ENCODE measurements at regions not wholly inside any gene's neighbourhood (a gene's known extent, or its start where the extent isn't known, plus 50 kb on each side); places are given as distances from the start of the nearest gene placed in this dataset.

GRCh38 chr4:63742882-63743281 lies 666.4 kb downstream of the TECRL start:
- Histone ChIP-seq H3K27ac (ENCODE audit: low read depth, low read length) (no peak overlapping the region), H3F3A (ENCODE audit: control insufficient read depth, insufficient read depth) (no peaks in the 10 kb centered on the region), H4K20me1 (ENCODE audit: control insufficient read depth, insufficient read depth, low read depth, low read length) (no peaks in the 10 kb centered on the region), H3K27me3 (ENCODE audit: control insufficient read depth, low read length) (no peaks in the 10 kb centered on the region), H3K4me2 (ENCODE audit: low read length) (no peak overlapping the region), H3K4me1 (ENCODE audit: control insufficient read depth, low read length) (no peaks in the 10 kb centered on the region), H3K4me3 (ENCODE audit: low read length) (no peak overlapping the region), H3K9me3 (ENCODE audit: control insufficient read depth, insufficient read depth, low read length) (no peaks in the 10 kb centered on the region), H3K79me2 (ENCODE audit: control insufficient read depth, low read length) (no peaks in the 10 kb centered on the region), H3K36me3 (ENCODE audit: control insufficient read depth, low read length) (no peaks in the 10 kb centered on the region), H3K9me2 (replicated peaks; ENCODE audit: control insufficient read depth, low read length) (no peaks in the 10 kb centered on the region)
- TF ChIP-seq, protein P1, sequence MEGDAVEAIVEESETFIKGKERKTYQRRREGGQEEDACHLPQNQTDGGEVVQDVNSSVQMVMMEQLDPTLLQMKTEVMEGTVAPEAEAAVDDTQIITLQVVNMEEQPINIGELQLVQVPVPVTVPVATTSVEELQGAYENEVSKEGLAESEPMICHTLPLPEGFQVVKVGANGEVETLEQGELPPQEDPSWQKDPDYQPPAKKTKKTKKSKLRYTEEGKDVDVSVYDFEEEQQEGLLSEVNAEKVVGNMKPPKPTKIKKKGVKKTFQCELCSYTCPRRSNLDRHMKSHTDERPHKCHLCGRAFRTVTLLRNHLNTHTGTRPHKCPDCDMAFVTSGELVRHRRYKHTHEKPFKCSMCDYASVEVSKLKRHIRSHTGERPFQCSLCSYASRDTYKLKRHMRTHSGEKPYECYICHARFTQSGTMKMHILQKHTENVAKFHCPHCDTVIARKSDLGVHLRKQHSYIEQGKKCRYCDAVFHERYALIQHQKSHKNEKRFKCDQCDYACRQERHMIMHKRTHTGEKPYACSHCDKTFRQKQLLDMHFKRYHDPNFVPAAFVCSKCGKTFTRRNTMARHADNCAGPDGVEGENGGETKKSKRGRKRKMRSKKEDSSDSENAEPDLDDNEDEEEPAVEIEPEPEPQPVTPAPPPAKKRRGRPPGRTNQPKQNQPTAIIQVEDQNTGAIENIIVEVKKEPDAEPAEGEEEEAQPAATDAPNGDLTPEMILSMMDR (IDR thresholded peaks at IDR 0.05; ENCODE audit: low read depth, low read length, poor library complexity, severe bottlenecking), result no peak
- no peak for TF ChIP-seq EZH2phosphoT487 (IDR thresholded peaks at IDR 0.05; ENCODE audit: borderline replicate concordance, low read length)

GRCh38 chr4:63729519-63729918 lies 679.7 kb downstream of the TECRL start:
- H4K20me1 ChIP-seq (ENCODE audit: control insufficient read depth, insufficient read depth, low read depth, low read length), result no peaks in the 10 kb centered on the region
- H3K4me2 ChIP-seq (ENCODE audit: low read length), result no peak overlapping the region
- no peaks in the 10 kb centered on the region for H3K36me3 ChIP-seq (ENCODE audit: control insufficient read depth, low read length)
- no peak overlapping the region for H3K4me3 ChIP-seq (ENCODE audit: low read length)
- H3K27me3 ChIP-seq (ENCODE audit: control insufficient read depth, low read length), result no peaks in the 10 kb centered on the region
- no peaks in the 10 kb centered on the region for H3K9me3 ChIP-seq (ENCODE audit: control insufficient read depth, insufficient read depth, low read length)
- H3K9me2 ChIP-seq (replicated peaks; ENCODE audit: control insufficient read depth, low read length), result no peaks in the 10 kb centered on the region
- no peaks in the 10 kb centered on the region for H3K79me2 ChIP-seq (ENCODE audit: control insufficient read depth, low read length)
- H3K4me1 ChIP-seq (ENCODE audit: control insufficient read depth, low read length), result no peaks in the 10 kb centered on the region
- H3F3A ChIP-seq (ENCODE audit: control insufficient read depth, insufficient read depth), result no peaks in the 10 kb centered on the region
- no peak overlapping the region for H3K27ac ChIP-seq (ENCODE audit: low read depth, low read length)
- TF ChIP-seq, protein P1 (IDR thresholded peaks at IDR 0.05; ENCODE audit: low read depth, low read length, poor library complexity, severe bottlenecking), result no peak
- TF ChIP-seq EZH2phosphoT487 (IDR thresholded peaks at IDR 0.05; ENCODE audit: borderline replicate concordance, low read length), result no peak

DNA sequence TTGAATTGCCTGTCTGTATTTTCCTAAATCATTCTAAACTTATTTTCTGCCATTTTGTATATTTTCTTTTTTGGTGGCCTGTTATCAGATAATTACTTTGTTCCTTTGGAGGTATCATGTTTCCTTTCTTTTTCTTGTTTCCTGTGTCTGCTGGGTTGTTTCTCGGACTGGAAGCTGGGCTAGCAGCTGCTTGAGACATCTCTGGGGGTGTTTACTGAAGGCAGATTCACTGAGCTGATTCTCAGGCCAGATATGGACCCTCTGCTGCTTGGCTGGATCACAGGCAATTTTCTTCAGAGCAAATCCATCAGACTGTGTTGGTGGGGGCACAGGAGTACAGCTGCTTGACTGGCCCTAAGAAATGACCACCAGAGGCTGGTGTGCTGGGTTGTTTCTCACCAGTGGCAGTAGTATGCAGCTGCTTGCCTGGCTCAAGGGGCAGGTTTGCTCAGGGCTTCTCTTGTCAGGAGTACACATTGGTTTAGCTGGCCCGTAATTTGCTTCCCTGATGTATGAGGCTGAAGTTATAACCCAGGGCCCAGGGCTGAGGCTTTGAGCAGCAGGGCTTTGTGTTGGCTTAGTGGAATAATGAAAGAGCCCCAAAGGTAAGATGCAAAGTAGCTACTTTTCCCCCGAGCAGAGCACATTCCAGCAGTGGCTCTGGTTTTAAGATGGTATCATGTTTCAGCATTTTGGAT lies 680.6 kb downstream of the TECRL start:
- Histone ChIP-seq H3K27ac (ENCODE audit: low read depth, low read length) (no peak overlapping the region), H3K9me3 (ENCODE audit: control insufficient read depth, insufficient read depth, low read length) (no peaks in the 10 kb centered on the region), H3K79me2 (ENCODE audit: control insufficient read depth, low read length) (no peaks in the 10 kb centered on the region), H3F3A (ENCODE audit: control insufficient read depth, insufficient read depth) (no peaks in the 10 kb centered on the region), H3K4me3 (ENCODE audit: low read length) (no peak overlapping the region), H3K36me3 (ENCODE audit: control insufficient read depth, low read length) (no peaks in the 10 kb centered on the region), H3K9me2 (replicated peaks; ENCODE audit: control insufficient read depth, low read length) (no peaks in the 10 kb centered on the region), H4K20me1 (ENCODE audit: control insufficient read depth, insufficient read depth, low read depth, low read length) (no peaks in the 10 kb centered on the region), H3K4me2 (ENCODE audit: low read length) (no peak overlapping the region), H3K27me3 (ENCODE audit: control insufficient read depth, low read length) (no peaks in the 10 kb centered on the region), H3K4me1 (ENCODE audit: control insufficient read depth, low read length) (no peaks in the 10 kb centered on the region)
- no peak for TF ChIP-seq EZH2phosphoT487 (IDR thresholded peaks at IDR 0.05; ENCODE audit: borderline replicate concordance, low read length)
- TF ChIP-seq, protein P1 (IDR thresholded peaks at IDR 0.05; ENCODE audit: low read depth, low read length, poor library complexity, severe bottlenecking), result no peak

Data from DOHH2 (cell line).